ENCODE measurements at regions not wholly inside any gene's neighbourhood (a gene's known extent, or its start where the extent isn't known, plus 50 kb on each side); places are given as distances from the start of the nearest gene placed in this dataset.

DNA sequence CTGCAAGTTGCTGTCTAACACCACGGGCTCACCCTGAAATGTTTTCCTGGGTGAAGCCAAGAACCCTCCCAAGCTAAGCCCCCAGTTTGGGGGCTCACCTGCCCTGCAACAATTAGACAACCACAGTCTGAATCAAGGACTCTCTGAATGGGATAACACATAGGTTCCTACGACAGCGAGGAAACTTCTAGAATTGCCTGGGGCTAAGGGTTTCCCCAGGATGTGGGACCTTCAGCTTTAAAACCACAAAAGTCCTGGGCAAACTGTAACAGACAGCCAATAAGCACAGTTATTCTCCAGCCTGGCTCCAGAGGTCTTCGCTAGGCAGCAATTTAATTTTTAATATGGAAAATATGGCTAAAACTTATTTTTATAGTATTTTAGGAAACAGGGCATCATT, 162.6 kb downstream of the PRKX start:
- Histone ChIP-seq H3K79me2 (ENCODE audit: control insufficient read depth, insufficient read depth, low read length) (no peaks in the 10 kb centered on the region), H3K4me1 (ENCODE audit: control insufficient read depth, extremely low read depth, insufficient read depth, low read length) (no peaks in the 10 kb centered on the region), H3K9me1 (replicated peaks; ENCODE audit: control insufficient read depth, extremely low read depth, insufficient read depth, low read length) (no peaks in the 10 kb centered on the region), H3K4me3 (replicated peaks in 1 of 3; ENCODE audit: insufficient read depth in 1 of 3, low read depth in 1 of 3, low read length in 3 of 3) (no peak overlapping the region), H3K36me3 (ENCODE audit: control insufficient read depth in 2 of 2, extremely low read depth in 1 of 2, insufficient read depth in 2 of 2, low read length in 2 of 2) (no peaks in the 10 kb centered on the region), H3K9ac (replicated peaks; ENCODE audit: extremely low read depth, insufficient read depth, low read length) (no peak overlapping the region), H4K20me1 (replicated peaks; ENCODE audit: control insufficient read depth, extremely low read depth, insufficient read depth, low read length) (no peaks in the 10 kb centered on the region), H3K27ac (ENCODE audit: insufficient read depth, low read depth, low read length) (no peak overlapping the region), H3K4me2 (ENCODE audit: insufficient read depth, low read length) (no peak overlapping the region), H2AFZ (ENCODE audit: low read depth, low read length) (no peak overlapping the region), H3K9me3 (replicated peaks; ENCODE audit: control insufficient read depth, insufficient read depth, low read length) (no peaks in the 10 kb centered on the region), H3K27me3 (ENCODE audit: control insufficient read depth in 2 of 2, insufficient read depth in 2 of 2, low read length in 2 of 2) (no peaks in the 10 kb centered on the region)
- TF ChIP-seq, protein P1, sequence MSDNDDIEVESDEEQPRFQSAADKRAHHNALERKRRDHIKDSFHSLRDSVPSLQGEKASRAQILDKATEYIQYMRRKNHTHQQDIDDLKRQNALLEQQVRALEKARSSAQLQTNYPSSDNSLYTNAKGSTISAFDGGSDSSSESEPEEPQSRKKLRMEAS (IDR thresholded peaks at IDR 0.05; ENCODE audit: insufficient read depth, insufficient read length), result no peak
- intact Hi-C loops (cut with micrococcal nuclease) (no loop called here), dilution Hi-C loops (cut with MboI; ENCODE audit: extremely low pct_ligation_motif_present, low sequenced_read_pairs) (no loop called here)
- BruUV-seq (replicated peaks), result no TSS peak
- FAIRE-seq (no peak), DNase-seq (ENCODE audit: low read depth, low spot score) (no peak)
- CTCF ChIA-PET, result no interaction called here
- POLR2A ChIA-PET, result no interaction called here

DNA sequence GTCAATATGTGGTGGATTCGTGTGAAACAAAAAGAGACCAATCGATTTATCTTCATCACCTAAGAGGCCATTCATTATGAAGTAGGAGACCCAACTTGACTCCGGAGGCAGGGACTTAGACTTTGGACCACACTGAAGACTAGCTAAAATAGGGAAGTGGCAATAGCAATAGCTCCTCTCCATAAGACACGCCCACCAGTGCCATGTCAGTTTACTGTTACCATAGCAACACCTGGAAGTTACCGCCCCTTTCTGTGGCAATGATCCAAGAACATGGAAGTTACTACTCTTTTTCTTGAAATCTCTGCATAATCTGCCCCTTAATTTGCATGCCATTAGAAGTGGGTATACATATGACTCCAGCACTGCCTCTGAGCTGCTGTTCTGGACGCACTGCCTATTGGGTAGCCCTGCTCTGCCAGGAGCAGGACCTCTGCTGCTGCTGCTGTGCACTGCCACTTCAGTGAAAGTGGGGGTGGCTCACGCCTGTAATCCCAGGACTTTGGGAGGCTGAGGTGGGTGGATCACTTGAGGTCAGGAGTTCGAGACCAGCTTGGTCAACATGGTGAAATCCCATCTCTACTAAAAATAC, 163.2 kb downstream of the PRKX start:
- ChIA-PET CTCF (no interaction called here), POLR2A (no interaction called here)
- H3K9me1 ChIP-seq (replicated peaks; ENCODE audit: control insufficient read depth, extremely low read depth, insufficient read depth, low read length), result no peaks in the 10 kb centered on the region
- no peaks in the 10 kb centered on the region for H3K27me3 ChIP-seq (ENCODE audit: control insufficient read depth in 2 of 2, insufficient read depth in 2 of 2, low read length in 2 of 2)
- TF ChIP-seq FOS (IDR thresholded peaks at IDR 0.05; ENCODE audit: borderline replicate concordance, insufficient read depth, low read length), result no peak
- TF ChIP-seq POLR2AphosphoS5 (IDR thresholded peaks at IDR 0.05; ENCODE audit: insufficient read depth, low read depth, low read length), result no peak
- TF ChIP-seq POLR2A (IDR thresholded peaks at IDR 0.05; ENCODE audit: low read depth, low read length), result no peak
- TF ChIP-seq, protein P1 (IDR thresholded peaks at IDR 0.05; ENCODE audit: insufficient read depth, insufficient read length), result no peak
- no peak for TF ChIP-seq MYC (IDR thresholded peaks at IDR 0.05; ENCODE audit: low read depth, low read length)
- no peak for TF ChIP-seq EZH2 (IDR thresholded peaks at IDR 0.05; ENCODE audit: borderline replicate concordance, low read depth, low read length, severe bottlenecking)
- TF ChIP-seq, protein P2, sequence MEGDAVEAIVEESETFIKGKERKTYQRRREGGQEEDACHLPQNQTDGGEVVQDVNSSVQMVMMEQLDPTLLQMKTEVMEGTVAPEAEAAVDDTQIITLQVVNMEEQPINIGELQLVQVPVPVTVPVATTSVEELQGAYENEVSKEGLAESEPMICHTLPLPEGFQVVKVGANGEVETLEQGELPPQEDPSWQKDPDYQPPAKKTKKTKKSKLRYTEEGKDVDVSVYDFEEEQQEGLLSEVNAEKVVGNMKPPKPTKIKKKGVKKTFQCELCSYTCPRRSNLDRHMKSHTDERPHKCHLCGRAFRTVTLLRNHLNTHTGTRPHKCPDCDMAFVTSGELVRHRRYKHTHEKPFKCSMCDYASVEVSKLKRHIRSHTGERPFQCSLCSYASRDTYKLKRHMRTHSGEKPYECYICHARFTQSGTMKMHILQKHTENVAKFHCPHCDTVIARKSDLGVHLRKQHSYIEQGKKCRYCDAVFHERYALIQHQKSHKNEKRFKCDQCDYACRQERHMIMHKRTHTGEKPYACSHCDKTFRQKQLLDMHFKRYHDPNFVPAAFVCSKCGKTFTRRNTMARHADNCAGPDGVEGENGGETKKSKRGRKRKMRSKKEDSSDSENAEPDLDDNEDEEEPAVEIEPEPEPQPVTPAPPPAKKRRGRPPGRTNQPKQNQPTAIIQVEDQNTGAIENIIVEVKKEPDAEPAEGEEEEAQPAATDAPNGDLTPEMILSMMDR (IDR thresholded peaks at IDR 0.05; ENCODE audit: extremely low read depth in 1 of 2, insufficient read depth in 1 of 2, low read depth in 1 of 2, low read length in 2 of 2), result no peak
- no peak for TF ChIP-seq GATA2 (IDR thresholded peaks at IDR 0.05; ENCODE audit: insufficient read depth, insufficient read length, low read depth, low read length)
- no peak for TF ChIP-seq JUN (IDR thresholded peaks at IDR 0.05; ENCODE audit: borderline replicate concordance, insufficient read depth, insufficient read length, low read depth)
- H3K36me3 ChIP-seq (ENCODE audit: control insufficient read depth in 2 of 2, extremely low read depth in 1 of 2, insufficient read depth in 2 of 2, low read length in 2 of 2), result no peaks in the 10 kb centered on the region
- intact Hi-C loops (cut with micrococcal nuclease) (no loop called here), dilution Hi-C loops (cut with MboI; ENCODE audit: extremely low pct_ligation_motif_present, low sequenced_read_pairs) (no loop called here)
- no peaks in the 10 kb centered on the region for H3K4me1 ChIP-seq (ENCODE audit: control insufficient read depth, extremely low read depth, insufficient read depth, low read length)
- no peaks in the 10 kb centered on the region for H4K20me1 ChIP-seq (replicated peaks; ENCODE audit: control insufficient read depth, extremely low read depth, insufficient read depth, low read length)
- DNase-seq (ENCODE audit: low read depth, low spot score), result no peak
- H2AFZ ChIP-seq (ENCODE audit: low read depth, low read length), result no peak overlapping the region
- H3K27ac ChIP-seq (ENCODE audit: insufficient read depth, low read depth, low read length), result no peak overlapping the region
- H3K4me3 ChIP-seq (replicated peaks in 1 of 3; ENCODE audit: insufficient read depth in 1 of 3, low read depth in 1 of 3, low read length in 3 of 3), result no peak overlapping the region
- no peaks in the 10 kb centered on the region for H3K79me2 ChIP-seq (ENCODE audit: control insufficient read depth, insufficient read depth, low read length)
- FAIRE-seq, result no peak
- no peaks in the 10 kb centered on the region for H3K9me3 ChIP-seq (replicated peaks; ENCODE audit: control insufficient read depth, insufficient read depth, low read length)
- no TSS peak for BruUV-seq (replicated peaks)
- no peak overlapping the region for H3K9ac ChIP-seq (replicated peaks; ENCODE audit: extremely low read depth, insufficient read depth, low read length)
- no peak overlapping the region for H3K4me2 ChIP-seq (ENCODE audit: insufficient read depth, low read length)
